ENCODE measurements at regions not wholly inside any gene's neighbourhood (a gene's known extent, or its start where the extent isn't known, plus 50 kb on each side); places are given as distances from the start of the nearest gene placed in this dataset.

DNA sequence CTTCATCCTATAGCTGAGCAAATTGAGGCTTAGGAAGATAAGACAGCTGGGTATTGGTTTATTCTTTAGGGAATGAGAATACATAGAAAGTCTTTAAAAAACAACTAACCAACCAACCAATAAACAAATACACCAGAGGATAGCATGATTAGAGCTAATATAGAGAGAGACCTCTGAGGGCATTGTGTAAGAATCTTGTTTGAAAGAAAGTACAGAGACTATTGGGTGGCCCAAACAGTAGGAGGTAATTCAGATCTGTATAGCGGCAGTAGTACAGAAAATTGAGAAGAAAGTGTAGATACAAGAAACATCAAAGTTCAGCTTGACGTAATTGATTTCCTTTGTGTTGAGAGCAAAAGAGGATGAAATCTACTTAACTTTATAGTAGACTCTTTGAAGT is 1951.0 kb upstream of the ADGRL3 start (continued):
- TF ChIP-seq, protein P1, sequence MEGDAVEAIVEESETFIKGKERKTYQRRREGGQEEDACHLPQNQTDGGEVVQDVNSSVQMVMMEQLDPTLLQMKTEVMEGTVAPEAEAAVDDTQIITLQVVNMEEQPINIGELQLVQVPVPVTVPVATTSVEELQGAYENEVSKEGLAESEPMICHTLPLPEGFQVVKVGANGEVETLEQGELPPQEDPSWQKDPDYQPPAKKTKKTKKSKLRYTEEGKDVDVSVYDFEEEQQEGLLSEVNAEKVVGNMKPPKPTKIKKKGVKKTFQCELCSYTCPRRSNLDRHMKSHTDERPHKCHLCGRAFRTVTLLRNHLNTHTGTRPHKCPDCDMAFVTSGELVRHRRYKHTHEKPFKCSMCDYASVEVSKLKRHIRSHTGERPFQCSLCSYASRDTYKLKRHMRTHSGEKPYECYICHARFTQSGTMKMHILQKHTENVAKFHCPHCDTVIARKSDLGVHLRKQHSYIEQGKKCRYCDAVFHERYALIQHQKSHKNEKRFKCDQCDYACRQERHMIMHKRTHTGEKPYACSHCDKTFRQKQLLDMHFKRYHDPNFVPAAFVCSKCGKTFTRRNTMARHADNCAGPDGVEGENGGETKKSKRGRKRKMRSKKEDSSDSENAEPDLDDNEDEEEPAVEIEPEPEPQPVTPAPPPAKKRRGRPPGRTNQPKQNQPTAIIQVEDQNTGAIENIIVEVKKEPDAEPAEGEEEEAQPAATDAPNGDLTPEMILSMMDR (IDR thresholded peaks at IDR 0.05): no peak
- TF ChIP-seq, protein P2, sequence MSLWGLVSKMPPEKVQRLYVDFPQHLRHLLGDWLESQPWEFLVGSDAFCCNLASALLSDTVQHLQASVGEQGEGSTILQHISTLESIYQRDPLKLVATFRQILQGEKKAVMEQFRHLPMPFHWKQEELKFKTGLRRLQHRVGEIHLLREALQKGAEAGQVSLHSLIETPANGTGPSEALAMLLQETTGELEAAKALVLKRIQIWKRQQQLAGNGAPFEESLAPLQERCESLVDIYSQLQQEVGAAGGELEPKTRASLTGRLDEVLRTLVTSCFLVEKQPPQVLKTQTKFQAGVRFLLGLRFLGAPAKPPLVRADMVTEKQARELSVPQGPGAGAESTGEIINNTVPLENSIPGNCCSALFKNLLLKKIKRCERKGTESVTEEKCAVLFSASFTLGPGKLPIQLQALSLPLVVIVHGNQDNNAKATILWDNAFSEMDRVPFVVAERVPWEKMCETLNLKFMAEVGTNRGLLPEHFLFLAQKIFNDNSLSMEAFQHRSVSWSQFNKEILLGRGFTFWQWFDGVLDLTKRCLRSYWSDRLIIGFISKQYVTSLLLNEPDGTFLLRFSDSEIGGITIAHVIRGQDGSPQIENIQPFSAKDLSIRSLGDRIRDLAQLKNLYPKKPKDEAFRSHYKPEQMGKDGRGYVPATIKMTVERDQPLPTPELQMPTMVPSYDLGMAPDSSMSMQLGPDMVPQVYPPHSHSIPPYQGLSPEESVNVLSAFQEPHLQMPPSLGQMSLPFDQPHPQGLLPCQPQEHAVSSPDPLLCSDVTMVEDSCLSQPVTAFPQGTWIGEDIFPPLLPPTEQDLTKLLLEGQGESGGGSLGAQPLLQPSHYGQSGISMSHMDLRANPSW (CRISPR knock-in tag; conservative IDR thresholded peaks at IDR 0.05; ENCODE audit: low read depth): no peak
- TF ChIP-seq ZNF219 (CRISPR knock-in tag; IDR thresholded peaks at IDR 0.05; ENCODE audit: borderline replicate concordance) (no peak), CBFB (CRISPR knock-in tag; IDR thresholded peaks at IDR 0.05; ENCODE audit: low read depth) (no peak)
- TF ChIP-seq, protein P3, sequence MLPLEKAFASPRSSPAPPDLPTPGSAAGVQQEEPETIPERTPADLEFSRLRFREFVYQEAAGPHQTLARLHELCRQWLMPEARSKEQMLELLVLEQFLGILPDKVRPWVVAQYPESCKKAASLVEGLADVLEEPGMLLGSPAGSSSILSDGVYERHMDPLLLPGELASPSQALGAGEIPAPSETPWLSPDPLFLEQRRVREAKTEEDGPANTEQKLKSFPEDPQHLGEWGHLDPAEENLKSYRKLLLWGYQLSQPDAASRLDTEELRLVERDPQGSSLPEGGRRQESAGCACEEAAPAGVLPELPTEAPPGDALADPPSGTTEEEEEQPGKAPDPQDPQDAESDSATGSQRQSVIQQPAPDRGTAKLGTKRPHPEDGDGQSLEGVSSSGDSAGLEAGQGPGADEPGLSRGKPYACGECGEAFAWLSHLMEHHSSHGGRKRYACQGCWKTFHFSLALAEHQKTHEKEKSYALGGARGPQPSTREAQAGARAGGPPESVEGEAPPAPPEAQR (CRISPR knock-in tag; IDR thresholded peaks at IDR 0.05): no peak

DNA sequence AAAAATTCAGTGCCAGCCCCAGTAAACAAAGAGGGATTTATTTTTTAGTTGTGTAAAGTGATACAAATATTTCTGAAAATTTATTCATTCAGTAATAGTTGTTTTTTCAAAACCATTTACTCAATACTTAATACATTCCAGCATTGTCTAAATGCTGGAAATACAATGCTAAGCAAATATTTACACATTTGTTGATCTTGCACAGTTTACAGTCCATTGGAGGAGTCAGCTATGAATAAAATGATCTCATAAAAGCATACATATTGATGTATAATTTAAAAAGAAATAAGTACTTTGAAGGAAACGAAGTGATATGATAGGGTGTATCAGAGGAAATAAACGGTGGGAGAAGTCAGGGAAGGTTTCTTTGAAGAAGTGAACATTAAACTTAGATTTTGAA is 1942.1 kb upstream of the ADGRL3 start:
- CTCF ChIA-PET: no interaction called here
- ATAC-seq (no peak), DNase-seq (ENCODE audit: low spot score) (no peak)
- Mint-ChIP-seq H3K27me3 (ENCODE audit: low read depth) (no peaks in the 10 kb centered on the region), H3K4me3 (no peak overlapping the region), H3K27ac (no peak overlapping the region), H3K9me3 (peaks cover 13% of the 10 kb centered on the region), H3K36me3 (no peaks in the 10 kb centered on the region), H3K4me1 (peaks cover 6% of the 10 kb centered on the region)
- TF ChIP-seq ZNF671 (CRISPR knock-in tag; IDR thresholded peaks at IDR 0.05) (no peak), NR1H2 (CRISPR knock-in tag; IDR thresholded peaks at IDR 0.05) (no peak), CREM (CRISPR knock-in tag; IDR thresholded peaks at IDR 0.05) (no peak), ZNF263 (CRISPR knock-in tag; IDR thresholded peaks at IDR 0.05; ENCODE audit: low read depth) (no peak), RELA (CRISPR knock-in tag; IDR thresholded peaks at IDR 0.05; ENCODE audit: borderline replicate concordance) (no peak), JAZF1 (CRISPR knock-in tag; IDR thresholded peaks at IDR 0.05) (no peak), NR3C1 (CRISPR knock-in tag; conservative IDR thresholded peaks at IDR 0.05; ENCODE audit: low read depth) (no peak)
- TF ChIP-seq, protein P4, sequence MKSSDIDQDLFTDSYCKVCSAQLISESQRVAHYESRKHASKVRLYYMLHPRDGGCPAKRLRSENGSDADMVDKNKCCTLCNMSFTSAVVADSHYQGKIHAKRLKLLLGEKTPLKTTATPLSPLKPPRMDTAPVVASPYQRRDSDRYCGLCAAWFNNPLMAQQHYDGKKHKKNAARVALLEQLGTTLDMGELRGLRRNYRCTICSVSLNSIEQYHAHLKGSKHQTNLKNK (CRISPR knock-in tag; IDR thresholded peaks at IDR 0.05): no peak
- TF ChIP-seq, protein P5, sequence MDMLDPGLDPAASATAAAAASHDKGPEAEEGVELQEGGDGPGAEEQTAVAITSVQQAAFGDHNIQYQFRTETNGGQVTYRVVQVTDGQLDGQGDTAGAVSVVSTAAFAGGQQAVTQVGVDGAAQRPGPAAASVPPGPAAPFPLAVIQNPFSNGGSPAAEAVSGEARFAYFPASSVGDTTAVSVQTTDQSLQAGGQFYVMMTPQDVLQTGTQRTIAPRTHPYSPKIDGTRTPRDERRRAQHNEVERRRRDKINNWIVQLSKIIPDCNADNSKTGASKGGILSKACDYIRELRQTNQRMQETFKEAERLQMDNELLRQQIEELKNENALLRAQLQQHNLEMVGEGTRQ (CRISPR knock-in tag; IDR thresholded peaks at IDR 0.05): no peak
- TF ChIP-seq, protein P6, sequence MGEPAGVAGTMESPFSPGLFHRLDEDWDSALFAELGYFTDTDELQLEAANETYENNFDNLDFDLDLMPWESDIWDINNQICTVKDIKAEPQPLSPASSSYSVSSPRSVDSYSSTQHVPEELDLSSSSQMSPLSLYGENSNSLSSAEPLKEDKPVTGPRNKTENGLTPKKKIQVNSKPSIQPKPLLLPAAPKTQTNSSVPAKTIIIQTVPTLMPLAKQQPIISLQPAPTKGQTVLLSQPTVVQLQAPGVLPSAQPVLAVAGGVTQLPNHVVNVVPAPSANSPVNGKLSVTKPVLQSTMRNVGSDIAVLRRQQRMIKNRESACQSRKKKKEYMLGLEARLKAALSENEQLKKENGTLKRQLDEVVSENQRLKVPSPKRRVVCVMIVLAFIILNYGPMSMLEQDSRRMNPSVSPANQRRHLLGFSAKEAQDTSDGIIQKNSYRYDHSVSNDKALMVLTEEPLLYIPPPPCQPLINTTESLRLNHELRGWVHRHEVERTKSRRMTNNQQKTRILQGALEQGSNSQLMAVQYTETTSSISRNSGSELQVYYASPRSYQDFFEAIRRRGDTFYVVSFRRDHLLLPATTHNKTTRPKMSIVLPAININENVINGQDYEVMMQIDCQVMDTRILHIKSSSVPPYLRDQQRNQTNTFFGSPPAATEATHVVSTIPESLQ (CRISPR knock-in tag; IDR thresholded peaks at IDR 0.05): no peak
- TF ChIP-seq, protein P7, sequence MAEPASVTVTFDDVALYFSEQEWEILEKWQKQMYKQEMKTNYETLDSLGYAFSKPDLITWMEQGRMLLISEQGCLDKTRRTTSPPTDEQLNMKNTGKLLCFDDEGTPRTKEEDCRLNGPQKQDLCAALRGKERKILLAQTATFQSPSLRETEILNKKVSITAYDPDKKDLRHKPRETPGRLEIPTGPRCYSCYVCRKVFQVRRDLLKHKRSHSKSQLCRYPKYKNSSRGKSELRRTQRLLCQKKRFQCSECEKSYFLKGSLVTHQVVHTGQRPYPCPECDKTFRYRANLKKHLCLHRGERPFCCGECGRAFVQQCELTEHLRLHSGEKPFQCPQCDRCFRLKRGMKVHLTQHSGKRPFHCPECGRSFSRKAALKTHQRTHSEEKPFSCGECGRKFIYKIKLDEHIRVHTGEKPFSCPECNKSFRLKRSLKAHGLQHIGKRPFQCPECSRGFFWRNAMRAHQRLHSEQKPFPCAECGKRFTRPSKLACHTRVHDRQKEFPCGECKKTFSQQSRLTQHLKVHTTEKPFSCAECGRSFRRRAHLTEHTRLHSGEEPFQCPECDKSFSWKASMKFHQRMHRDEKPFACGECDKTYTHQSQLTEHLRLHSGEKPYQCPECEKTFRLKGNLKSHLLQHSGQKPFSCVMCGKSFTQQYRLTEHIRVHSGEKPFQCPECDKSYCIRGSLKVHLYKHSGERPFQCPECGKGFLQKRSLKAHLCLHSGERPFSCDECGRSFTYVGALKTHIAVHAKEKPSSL (CRISPR knock-in tag; conservative IDR thresholded peaks at IDR 0.05): no peak
- TF ChIP-seq, protein P8, sequence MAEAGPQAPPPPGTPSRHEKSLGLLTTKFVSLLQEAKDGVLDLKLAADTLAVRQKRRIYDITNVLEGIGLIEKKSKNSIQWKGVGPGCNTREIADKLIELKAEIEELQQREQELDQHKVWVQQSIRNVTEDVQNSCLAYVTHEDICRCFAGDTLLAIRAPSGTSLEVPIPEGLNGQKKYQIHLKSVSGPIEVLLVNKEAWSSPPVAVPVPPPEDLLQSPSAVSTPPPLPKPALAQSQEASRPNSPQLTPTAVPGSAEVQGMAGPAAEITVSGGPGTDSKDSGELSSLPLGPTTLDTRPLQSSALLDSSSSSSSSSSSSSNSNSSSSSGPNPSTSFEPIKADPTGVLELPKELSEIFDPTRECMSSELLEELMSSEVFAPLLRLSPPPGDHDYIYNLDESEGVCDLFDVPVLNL (CRISPR knock-in tag; IDR thresholded peaks at IDR 0.05; ENCODE audit: borderline replicate concordance, low read depth): no peak
- TF ChIP-seq, protein P9, sequence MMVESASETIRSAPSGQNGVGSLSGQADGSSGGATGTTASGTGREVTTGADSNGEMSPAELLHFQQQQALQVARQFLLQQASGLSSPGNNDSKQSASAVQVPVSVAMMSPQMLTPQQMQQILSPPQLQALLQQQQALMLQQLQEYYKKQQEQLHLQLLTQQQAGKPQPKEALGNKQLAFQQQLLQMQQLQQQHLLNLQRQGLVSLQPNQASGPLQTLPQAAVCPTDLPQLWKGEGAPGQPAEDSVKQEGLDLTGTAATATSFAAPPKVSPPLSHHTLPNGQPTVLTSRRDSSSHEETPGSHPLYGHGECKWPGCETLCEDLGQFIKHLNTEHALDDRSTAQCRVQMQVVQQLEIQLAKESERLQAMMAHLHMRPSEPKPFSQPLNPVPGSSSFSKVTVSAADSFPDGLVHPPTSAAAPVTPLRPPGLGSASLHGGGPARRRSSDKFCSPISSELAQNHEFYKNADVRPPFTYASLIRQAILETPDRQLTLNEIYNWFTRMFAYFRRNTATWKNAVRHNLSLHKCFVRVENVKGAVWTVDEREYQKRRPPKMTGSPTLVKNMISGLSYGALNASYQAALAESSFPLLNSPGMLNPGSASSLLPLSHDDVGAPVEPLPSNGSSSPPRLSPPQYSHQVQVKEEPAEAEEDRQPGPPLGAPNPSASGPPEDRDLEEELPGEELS (CRISPR knock-in tag; IDR thresholded peaks at IDR 0.05): no peak
- TF ChIP-seq, protein P10, sequence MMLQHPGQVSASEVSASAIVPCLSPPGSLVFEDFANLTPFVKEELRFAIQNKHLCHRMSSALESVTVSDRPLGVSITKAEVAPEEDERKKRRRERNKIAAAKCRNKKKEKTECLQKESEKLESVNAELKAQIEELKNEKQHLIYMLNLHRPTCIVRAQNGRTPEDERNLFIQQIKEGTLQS (CRISPR knock-in tag; conservative IDR thresholded peaks at IDR 0.05): no peak
- POLR2A ChIA-PET: no interaction called here

Data from WTC11 (cell line).